ENCODE measurements at regions not wholly inside any gene's neighbourhood (a gene's known extent, or its start where the extent isn't known, plus 50 kb on each side); places are given as distances from the start of the nearest gene placed in this dataset.

DNA sequence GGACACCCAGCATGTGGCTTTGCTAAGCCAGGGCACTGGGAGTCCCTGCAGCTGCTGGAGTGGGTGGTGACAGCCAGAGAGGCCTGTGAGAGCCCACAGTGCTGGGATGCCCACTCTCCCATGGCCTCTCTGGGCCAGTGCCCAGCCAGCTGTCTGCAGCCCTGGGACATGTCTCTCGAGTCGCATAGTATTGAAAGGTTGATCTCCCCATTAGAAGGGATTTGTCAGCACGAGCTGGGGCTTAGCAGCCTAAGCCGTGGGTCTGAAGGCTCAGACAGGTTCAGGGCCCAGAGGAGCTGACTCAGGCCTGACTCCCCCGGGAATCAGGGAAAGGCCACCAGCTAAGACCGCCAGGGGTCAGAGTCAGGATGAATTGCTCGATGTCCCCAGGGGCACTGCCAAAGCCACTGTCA lies 53.5 kb downstream of the FOXD2 start:
- no peaks in the 10 kb centered on the region for H3K36me3 ChIP-seq
- intact Hi-C loops (cut with DNase I) = no loop called here
- H3K27me3 ChIP-seq = peaks cover 0 to 54% (median 36%) of the 10 kb centered on the region in 7 donors
- H3K27ac ChIP-seq = no peak overlapping the region
- H3K4me3 ChIP-seq = no peak overlapping the region
- no peaks in the 10 kb centered on the region for H3K9me3 ChIP-seq
- peaks cover 0 to 2% (median 0%) of the 10 kb centered on the region in 9 donors for H3K4me1 ChIP-seq
- ATAC-seq (peak in 4 of 8 donors; percentile 61 to 85 (median 76)), DNase-seq (peak in 1 of 2 donors; percentile 39)
- 33 to 34% methylated on average over 7 of the region's 7 CpGs for WGBS, 2 donors
- TF ChIP-seq CTCF (IDR thresholded peaks at IDR 0.05) = no peak

GRCh38 chr1:47495176-47495713 lies 57.4 kb downstream of the FOXD2 start:
- Histone ChIP-seq H3K36me3 (no peaks in the 10 kb centered on the region), H3K27ac (no peak overlapping the region), H3K4me1 (peaks cover 0 to 2% (median 0%) of the 10 kb centered on the region in 9 donors), H3K4me3 (no peak overlapping the region), H3K27me3 (peaks cover 0 to 60% (median 38%) of the 10 kb centered on the region in 7 donors), H3K9me3 (no peaks in the 10 kb centered on the region)
- no peak for DNase-seq
- intact Hi-C loops (cut with DNase I) = no loop called here
- 25 to 31% methylated on average over 8 of the region's 8 CpGs for WGBS, 2 donors
- TF ChIP-seq CTCF (IDR thresholded peaks at IDR 0.05) = no peak
- no peak for ATAC-seq

- H3K4me1 ChIP-seq = no peaks in the 10 kb centered on the region
- no peak for TF ChIP-seq CTCF (IDR thresholded peaks at IDR 0.05)
- intact Hi-C loops (cut with DNase I) = no loop called here
- H3K27me3 ChIP-seq = peaks cover 0 to 80% (median 62%) of the 10 kb centered on the region in 7 donors
- H3K4me3 ChIP-seq = no peak overlapping the region
- ATAC-seq (no peak), DNase-seq (no peak)
- 64 to 66% methylated on average over 3 of the region's 3 CpGs for WGBS, 2 donors
- H3K27ac ChIP-seq = no peak overlapping the region
- H3K36me3 ChIP-seq = no peaks in the 10 kb centered on the region
- H3K9me3 ChIP-seq = no peaks in the 10 kb centered on the region
Observed at GRCh38 chr1:47498551-47498950, 60.7 kb downstream of the FOXD2 start.

- Histone ChIP-seq H3K27me3 (peaks cover 5 to 77% (median 72%) of the 10 kb centered on the region in 7 donors), H3K27ac (no peak overlapping the region), H3K4me1 (no peaks in the 10 kb centered on the region), H3K9me3 (no peaks in the 10 kb centered on the region), H3K36me3 (no peaks in the 10 kb centered on the region), H3K4me3 (no peak overlapping the region)
- DNase-seq = no peak
- ATAC-seq = no peak
- TF ChIP-seq CTCF (IDR thresholded peaks at IDR 0.05) = no peak
- intact Hi-C loops (cut with DNase I) = no loop called here
- WGBS, 2 donors = 92 to 96% methylated on average over 5 of the region's 5 CpGs
Observed at GRCh38 chr1:47501069-47501468, 63.2 kb downstream of the FOXD2 start.

Measured in heart right ventricle (tissue), 16 donors.